ENCODE measurements at regions not wholly inside any gene's neighbourhood (a gene's known extent, or its start where the extent isn't known, plus 50 kb on each side); places are given as distances from the start of the nearest gene placed in this dataset.

DNA sequence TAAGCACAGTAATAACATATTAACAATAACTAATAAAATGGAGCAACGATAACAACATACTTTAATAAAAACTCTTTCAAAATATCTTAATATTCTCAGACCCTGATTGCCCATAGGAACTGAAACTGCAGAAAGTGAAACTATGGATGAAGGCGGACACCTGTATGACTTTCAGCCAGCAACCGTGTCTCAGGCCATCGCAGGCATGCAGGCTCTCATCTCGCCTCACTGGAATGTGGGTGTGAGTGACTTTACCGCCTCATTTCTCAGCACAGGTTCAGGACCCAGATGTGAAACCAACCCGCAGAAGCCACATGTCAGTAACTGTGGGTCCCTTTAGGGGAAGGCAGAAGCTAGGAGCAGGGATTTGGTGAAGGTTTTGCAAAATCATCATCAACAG, 539.1 kb downstream of the FAM181B start:
- TF ChIP-seq CTCF (IDR thresholded peaks at IDR 0.05; ENCODE audit: low read depth, low read length, poor library complexity, severe bottlenecking) (no peak), EZH2phosphoT487 (IDR thresholded peaks at IDR 0.05; ENCODE audit: borderline replicate concordance, low read length) (no peak)
